GM21717 (cell line): ENCODE measurements at regions not wholly inside any gene's neighbourhood (a gene's known extent, or its start where the extent isn't known, plus 50 kb on each side); places are given as distances from the start of the nearest gene placed in this dataset.

Experiments
- ATAC-seq: cut with Tn5 transposase; IDR thresholded peaks from one replicate; pipeline ENCODE4 v1.9.1; 2021; ENCODE audit warnings: mild to moderate bottlenecking, moderate library complexity; ENCODE audit not compliant: unreplicated experiment

GRCh38 chr20:58006346-58007316 is 221.8 kb downstream of the ANKRD60 start:
- no peak for ATAC-seq

- ATAC-seq: no peak
Measured at GRCh38 chr20:58005581-58006345, 222.7 kb downstream of the ANKRD60 start.

- ATAC-seq: no peak
Measured at GRCh38 chr20:58004900-58005299, 223.6 kb downstream of the ANKRD60 start.

- no peak for ATAC-seq
Measured at GRCh38 chr20:58004146-58004545, 224.3 kb downstream of the ANKRD60 start.

GRCh38 chr20:58003525-58003924 is 224.9 kb downstream of the ANKRD60 start:
- ATAC-seq: no peak

GRCh38 chr20:58002901-58003300 is 225.6 kb downstream of the ANKRD60 start:
- no peak for ATAC-seq

- ATAC-seq: no peak
Measured at GRCh38 chr20:58001946-58002345, 226.5 kb downstream of the ANKRD60 start.

GRCh38 chr20:58001381-58001780 is 227.1 kb downstream of the ANKRD60 start:
- ATAC-seq: no peak

GRCh38 chr20:58000861-58001260 is 227.6 kb downstream of the ANKRD60 start:
- ATAC-seq: no peak

GRCh38 chr20:57999465-58000111 is 228.9 kb downstream of the ANKRD60 start:
- ATAC-seq: no peak

GRCh38 chr20:57998981-57999464 is 229.4 kb downstream of the ANKRD60 start:
- no peak for ATAC-seq

- no peak for ATAC-seq
Measured at GRCh38 chr20:57998276-57998675, 230.2 kb downstream of the ANKRD60 start.

GRCh38 chr20:57996936-57997890 is 231.2 kb downstream of the ANKRD60 start:
- no peak for ATAC-seq

- ATAC-seq: no peak
Measured at GRCh38 chr20:57996465-57996864, 232.0 kb downstream of the ANKRD60 start.

- no peak for ATAC-seq
Measured at GRCh38 chr20:57995381-57995977, 233.0 kb downstream of the ANKRD60 start.

GRCh38 chr20:57993716-57994431 is 234.6 kb downstream of the ANKRD60 start:
- ATAC-seq: no peak

- no peak for ATAC-seq
Measured at GRCh38 chr20:57991211-57991881, 237.1 kb downstream of the ANKRD60 start.

GRCh38 chr20:57990396-57990987 is 238.0 kb downstream of the ANKRD60 start:
- ATAC-seq: no peak
